MCF 10A (cell line): ENCODE measurements at regions not wholly inside any gene's neighbourhood (a gene's known extent, or its start where the extent isn't known, plus 50 kb on each side); places are given as distances from the start of the nearest gene placed in this dataset.

ENCODE experiments used
- BruUV-seq: library from RNA; stranded (reverse); fragments of 400-500 nt; replicated peaks from 2 replicates; lab custom pipeline; 2021; lab: Mats Ljungman, UMichigan
- CTCF ChIA-PET: fragments of 300-600 bp; sonication (Branson Sonifier 250); formaldehyde crosslinking; extraction: SDS; loops from one replicate; lab custom pipeline; 2021; ENCODE audit warnings: antibody characterized with exemption, inconsistent platforms; lab: Yijun Ruan, JAX
- POLR2A ChIA-PET: fragments of 300-600, 350-650 bp; sonication (Branson Sonifier 250); formaldehyde crosslinking; extraction: SDS; loops from one replicate; lab custom pipeline; 2020; ENCODE audit warnings: antibody characterized with exemption, inconsistent platforms; lab: Yijun Ruan, JAX
- DNase-seq: peaks from one replicate; pipeline ENCODE4 v3.0.0-alpha.2; 2018; ENCODE audit not compliant: unreplicated experiment
- H3K27ac Mint-ChIP-seq: one replicate; pipeline ENCODE4 v1.8.0; 2022; ENCODE audit warnings: mild to moderate bottlenecking, low read depth, mixed read lengths; ENCODE audit not compliant: unreplicated experiment
- H3K27me3 Mint-ChIP-seq: one replicate; pipeline ENCODE4 v1.8.0; 2022; ENCODE audit warnings: mixed read lengths; ENCODE audit not compliant: insufficient read depth, unreplicated experiment
- H3K36me3 Mint-ChIP-seq: one replicate; pipeline ENCODE4 v1.8.0; 2022; ENCODE audit warnings: mild to moderate bottlenecking, moderate library complexity, mixed read lengths; ENCODE audit not compliant: insufficient read depth, unreplicated experiment
- H3K4me1 Mint-ChIP-seq: one replicate; pipeline ENCODE4 v1.8.0; 2022; ENCODE audit warnings: mixed read lengths; ENCODE audit not compliant: insufficient read depth, unreplicated experiment
- H3K4me3 Mint-ChIP-seq: one replicate; pipeline ENCODE4 v1.8.0; 2022; ENCODE audit warnings: mild to moderate bottlenecking, moderate library complexity, mixed read lengths; ENCODE audit not compliant: unreplicated experiment
- H3K9me3 Mint-ChIP-seq: one replicate; pipeline ENCODE4 v1.8.0; 2022; ENCODE audit warnings: mixed read lengths; ENCODE audit not compliant: unreplicated experiment
- CTCF ChIP-seq: fragments of 200-600 bp; IDR thresholded peaks from one replicate; pipeline ENCODE4 v1.8.0; 2022; ENCODE audit warnings: antibody characterized with exemption, mild to moderate bottlenecking; ENCODE audit not compliant: unreplicated experiment
- intact Hi-C: fragments of 100-400 bp; cut with micrococcal nuclease; formaldehyde crosslinking; loops from 2 replicates; pipeline ENCODE4 v1.14.1; 2022

- ChIA-PET CTCF (no interaction called here), POLR2A (no interaction called here)
- no peak overlapping the region for H3K27ac Mint-ChIP-seq
- intact Hi-C loops = no loop called here
- H3K9me3 Mint-ChIP-seq = peaks cover 4% of the 10 kb centered on the region
- BruUV-seq = no TSS peak
- TF ChIP-seq CTCF = no peak
- no peaks in the 10 kb centered on the region for H3K36me3 Mint-ChIP-seq
- no peaks in the 10 kb centered on the region for H3K27me3 Mint-ChIP-seq
- H3K4me3 Mint-ChIP-seq = no peak overlapping the region
- H3K4me1 Mint-ChIP-seq = no peaks in the 10 kb centered on the region
- DNase-seq = no peak
These were observed 757.1 kb upstream of the ADGRL3 start for GRCh38 chr4:60443068-60443467.

GRCh38 chr4:60443796-60444195 lies 756.3 kb upstream of the ADGRL3 start:
- Mint-ChIP-seq H3K27ac (no peak overlapping the region), H3K9me3 (no peaks in the 10 kb centered on the region), H3K4me3 (no peak overlapping the region), H3K27me3 (no peaks in the 10 kb centered on the region), H3K36me3 (no peaks in the 10 kb centered on the region), H3K4me1 (no peaks in the 10 kb centered on the region)
- DNase-seq = no peak
- no peak for TF ChIP-seq CTCF
- intact Hi-C loops = no loop called here
- CTCF ChIA-PET = interaction anchor here (1.2 kb wide), 1 partner anchor 18 kb away, joined by 3 read pairs; no protein-coding TSS in a partner anchor
- no TSS peak for BruUV-seq
- POLR2A ChIA-PET = no interaction called here

GRCh38 chr4:60450054-60450453 lies 750.1 kb upstream of the ADGRL3 start:
- H3K27ac Mint-ChIP-seq = no peak overlapping the region
- BruUV-seq = no TSS peak
- intact Hi-C loops = no loop called here
- no peaks in the 10 kb centered on the region for H3K36me3 Mint-ChIP-seq
- no peaks in the 10 kb centered on the region for H3K9me3 Mint-ChIP-seq
- no peak overlapping the region for H3K4me3 Mint-ChIP-seq
- no peaks in the 10 kb centered on the region for H3K4me1 Mint-ChIP-seq
- TF ChIP-seq CTCF = no peak
- no peaks in the 10 kb centered on the region for H3K27me3 Mint-ChIP-seq
- POLR2A ChIA-PET = no interaction called here
- CTCF ChIA-PET = interaction anchor here (0.7 kb wide), 2 partner anchors 9 to 942 kb away, joined by 3 read pairs; no protein-coding TSS in a partner anchor
- DNase-seq = no peak

- BruUV-seq = no TSS peak
- H3K27ac Mint-ChIP-seq = no peak overlapping the region
- intact Hi-C loops = no loop called here
These were observed 747.9 kb upstream of the ADGRL3 start for GRCh38 chr4:60452266-60452665.

More at GRCh38 chr4:60452266-60452665, 747.9 kb upstream of the ADGRL3 start:
- H3K9me3 Mint-ChIP-seq = no peaks in the 10 kb centered on the region
- H3K36me3 Mint-ChIP-seq = no peaks in the 10 kb centered on the region
- DNase-seq = no peak
- TF ChIP-seq CTCF = no peak
- no peaks in the 10 kb centered on the region for H3K27me3 Mint-ChIP-seq
- no peaks in the 10 kb centered on the region for H3K4me1 Mint-ChIP-seq
- ChIA-PET POLR2A (no interaction called here), CTCF (no interaction called here)
- no peak overlapping the region for H3K4me3 Mint-ChIP-seq
